ENCODE measurements at regions not wholly inside any gene's neighbourhood (a gene's known extent, or its start where the extent isn't known, plus 50 kb on each side); places are given as distances from the start of the nearest gene placed in this dataset.

DNA sequence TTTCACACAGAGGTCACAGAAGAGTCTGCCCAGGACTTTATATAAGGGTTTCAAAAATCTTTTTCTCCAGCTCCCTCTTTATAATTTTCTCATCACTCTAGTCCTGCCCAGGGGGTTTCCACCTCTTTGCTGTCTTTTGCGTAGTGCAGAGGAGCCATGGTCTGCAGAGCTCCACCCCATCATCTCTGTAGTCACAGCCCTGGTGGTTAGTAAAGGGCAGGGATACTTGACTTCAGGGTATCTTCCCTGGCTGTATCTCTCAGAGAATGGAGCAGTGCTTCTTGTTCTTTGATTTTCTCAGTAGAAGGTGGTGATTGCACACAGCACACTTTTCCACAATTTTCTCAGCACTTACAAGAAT lies 900.6 kb upstream of the COX7C start:
- TF ChIP-seq CTCF (IDR thresholded peaks at IDR 0.05) (no peak), POLR2A (IDR thresholded peaks at IDR 0.05) (no peak)
